HCT116 (cell line): ENCODE measurements at regions not wholly inside any gene's neighbourhood (a gene's known extent, or its start where the extent isn't known, plus 50 kb on each side); places are given as distances from the start of the nearest gene placed in this dataset.

Experiments
- ATAC-seq: fragments of 200-7000 bp; cut with Tn5 transposase; 2 replicates; pipeline ENCODE4 v1.9.1; 2020; ENCODE audit warnings: mild to moderate bottlenecking, moderate library complexity
- BruUV-seq: library from RNA; stranded (reverse); fragments of 400-500 nt; replicated peaks from 2 replicates; lab custom pipeline; 2021; lab: Mats Ljungman, UMichigan
- CTCF ChIA-PET: fragments of 300-600 bp; sonication (Branson Sonifier 250); formaldehyde crosslinking; loops from one replicate; lab custom pipeline; 2021; ENCODE audit warnings: antibody characterized with exemption; lab: Charles Lee
- POLR2A ChIA-PET: fragments of 300-600, 350-600 bp; sonication (Branson Sonifier 250); formaldehyde crosslinking; loops from one replicate; lab custom pipeline; 2021; ENCODE audit warnings: antibody characterized with exemption; lab: Charles Lee
- RAD21 ChIA-PET, 2 experiments: fragments of 300-600 bp; sonication (Branson Sonifier 250); formaldehyde crosslinking; loops; one replicate each; lab custom pipeline; 2023; ENCODE audit warnings: low total read pairs in 2 of 2; ENCODE audit not compliant: uncharacterized antibody in 2 of 2, unreplicated experiment in 2 of 2, low non-redundant PET in 1 of 2; lab: Charles Lee
- DNase-seq: peaks from one replicate; pipeline ENCODE4 v3.0.0-alpha.2; 2010; ENCODE audit warnings: low read depth, low spot score
- H2AFZ ChIP-seq: fragments of 200-600 bp; shearing (Covaris generic), sonication (generic); 2 replicates; pipeline ENCODE4 v1.6.1; 2017; ENCODE audit warnings: low read depth, mixed run types, mixed read lengths, antibody characterized with exemption, low read length; ENCODE audit not compliant: poor library complexity, severe bottlenecking
- H3K27ac ChIP-seq: 2 replicates; pipeline ENCODE4 v1.5.1; 2012; ENCODE audit warnings: low read depth, low read length
- H3K27me3 ChIP-seq: fragments of 200-600 bp; sonication (generic); 2 replicates; pipeline ENCODE4 v1.6.1; 2016; ENCODE audit warnings: mixed run types, low read length, mixed read lengths; ENCODE audit not compliant: insufficient read depth
- H3K36me3 ChIP-seq, 2 experiments: fragments of 200-500 bp in 1 of 2; fragments of 200-600 bp in 1 of 2; sonication (Bioruptor generic) in 1 of 2; sonication (generic) in 1 of 2; 2 replicates each; pipeline versions ENCODE4 v1.5.1 to v1.6.1; 2014 to 2016; ENCODE audit warnings: low read length in 2 of 2, inconsistent platforms in 1 of 2, mixed read lengths in 1 of 2, mixed run types in 1 of 2; ENCODE audit not compliant: insufficient read depth in 2 of 2, control insufficient read depth in 1 of 2
- H3K4me1 ChIP-seq, 2 experiments: fragments of 200-600 bp in 1 of 2; sonication (generic) in 1 of 2; 2 replicates each; pipeline versions ENCODE4 v1.5.1 to v1.6.1; 2012 to 2017; ENCODE audit warnings: low read length in 2 of 2, inconsistent platforms in 1 of 2, mild to moderate bottlenecking in 1 of 2, mixed read lengths in 1 of 2, mixed run types in 1 of 2, moderate library complexity in 1 of 2; ENCODE audit not compliant: insufficient read depth in 2 of 2, control insufficient read depth in 1 of 2
- H3K4me2 ChIP-seq: fragments of 200-600 bp; sonication (generic); 2 replicates; pipeline ENCODE4 v1.6.1; 2017; ENCODE audit warnings: mixed run types, low read length, mixed read lengths
- H3K4me3 ChIP-seq, 2 experiments: fragments of 200-600 bp in 1 of 2; sonication (generic) in 1 of 2; replicated peaks in 1 of 2; 2 replicates each; pipeline ENCODE4 v1.5.1; 2011 to 2016; ENCODE audit warnings: low read length in 2 of 2, control low read depth in 1 of 2, low read depth in 1 of 2, mild to moderate bottlenecking in 1 of 2, mixed read lengths in 1 of 2, mixed run types in 1 of 2
- H3K79me2 ChIP-seq: fragments of 200-600 bp; sonication (generic); 2 replicates; pipeline ENCODE4 v1.6.1; 2017; ENCODE audit warnings: mild to moderate bottlenecking, mixed run types, low read length, moderate library complexity, mixed read lengths; ENCODE audit not compliant: insufficient read depth
- H3K9ac ChIP-seq: fragments of 200-600 bp; sonication (generic); 2 replicates; pipeline ENCODE4 v1.6.1; 2016; ENCODE audit warnings: low read length, mixed read lengths
- H3K9me2 ChIP-seq: fragments of 200-600 bp; sonication (generic), shearing (Covaris generic); 2 replicates; pipeline ENCODE4 v1.6.1; 2017; ENCODE audit warnings: mixed run types, mild to moderate bottlenecking, moderate library complexity; ENCODE audit not compliant: insufficient read depth
- H3K9me3 ChIP-seq, 2 experiments: fragments of 200-500 bp in 1 of 2; fragments of 200-600 bp in 1 of 2; sonication (Bioruptor generic) in 1 of 2; sonication (generic) in 1 of 2; 2 replicates each; pipeline ENCODE4 v1.6.1; 2014 to 2017; ENCODE audit warnings: low read length in 2 of 2, mixed read lengths in 2 of 2, inconsistent platforms in 1 of 2, low read depth in 1 of 2, mild to moderate bottlenecking in 1 of 2, mixed run types in 1 of 2, moderate library complexity in 1 of 2; ENCODE audit not compliant: control insufficient read depth in 1 of 2, insufficient read depth in 1 of 2
- H4K20me1 ChIP-seq: fragments of 200-600 bp; sonication (generic), shearing (Covaris generic); 2 replicates; pipeline ENCODE4 v1.6.1; 2017; ENCODE audit warnings: mixed run types, mild to moderate bottlenecking, moderate library complexity; ENCODE audit not compliant: insufficient read depth
- CEBPB ChIP-seq: IDR thresholded peaks from 2 replicates; pipeline ENCODE4 v1.6.1; 2012; ENCODE audit warnings: low read depth
- CTCF ChIP-seq, 3 experiments: fragments of 200-600 bp in 1 of 3; sonication (generic) in 1 of 3; IDR thresholded peaks in 2 of 3; conservative IDR thresholded peaks in 1 of 3; 2 replicates each; pipeline ENCODE4 v1.5.1; 2012 to 2017; ENCODE audit warnings: low read depth in 2 of 3, low read length in 2 of 3, antibody characterized with exemption in 1 of 3, borderline replicate concordance in 1 of 3, control low read depth in 1 of 3, mild to moderate bottlenecking in 1 of 3, mixed read lengths in 1 of 3, mixed run types in 1 of 3, moderate library complexity in 1 of 3; ENCODE audit not compliant: insufficient read depth in 1 of 3
- EZH2phosphoT487 ChIP-seq: fragments of 200-600 bp; IDR thresholded peaks from 2 replicates; pipeline ENCODE4 v1.6.1; 2018; ENCODE audit warnings: antibody characterized with exemption, borderline replicate concordance
- POLR2AphosphoS5 ChIP-seq: IDR thresholded peaks from 2 replicates; pipeline ENCODE4 v1.6.1; 2011; ENCODE audit warnings: mild to moderate bottlenecking, low read depth, low read length, moderate library complexity
- RAD21 ChIP-seq: IDR thresholded peaks from 2 replicates; pipeline ENCODE4 v1.6.1; 2012; ENCODE audit warnings: low read depth, mild to moderate bottlenecking
- SRF ChIP-seq: IDR thresholded peaks from 2 replicates; pipeline ENCODE4 v1.6.1; 2012; ENCODE audit warnings: low read depth
- YY1 ChIP-seq: IDR thresholded peaks from 2 replicates; pipeline ENCODE4 v1.6.1; 2011; ENCODE audit warnings: low read length, low read depth, moderate library complexity, mild to moderate bottlenecking; ENCODE audit not compliant: insufficient replicate concordance; ENCODE audit errors: extremely low read depth
- ZBTB33 ChIP-seq: IDR thresholded peaks from 2 replicates; pipeline ENCODE4 v1.6.1; 2011; ENCODE audit warnings: mild to moderate bottlenecking, low read length, moderate library complexity; ENCODE audit not compliant: insufficient replicate concordance; ENCODE audit errors: extremely low read depth
- ZFX ChIP-seq: fragments of 450-650 bp; IDR thresholded peaks from 2 replicates; pipeline ENCODE4 v1.6.1; 2017
- ZNF274 ChIP-seq: fragments of 200-500 bp; sonication (Bioruptor generic); IDR thresholded peaks from 2 replicates; pipeline ENCODE4 v1.6.1; 2014; ENCODE audit warnings: mild to moderate bottlenecking, low read depth, low read length, inconsistent platforms
- intact Hi-C: fragments of 100-400 bp; cut with micrococcal nuclease; formaldehyde crosslinking; loops from 2 replicates; pipeline ENCODE4 v1.10.0; 2022
- TF ChIP-seq, protein P1 (sequence below): IDR thresholded peaks from 2 replicates; pipeline ENCODE4 v1.6.1; 2012; ENCODE audit warnings: low read depth

GRCh38 chr2:88331239-88331638 is 121.3 kb downstream of the FOXI3 start:
- Histone ChIP-seq H3K4me2 (no peak overlapping the region), H3K79me2 (no peaks in the 10 kb centered on the region), H3K9me3 (no peaks in the 10 kb centered on the region), H3K36me3 (no peaks in the 10 kb centered on the region), H3K4me3 (no peak overlapping the region), H2AFZ (no peak overlapping the region), H3K4me1 (peaks cover 14 to 19% of the 10 kb centered on the region in 2 experiments), H4K20me1 (no peaks in the 10 kb centered on the region), H3K9me2 (no peaks in the 10 kb centered on the region), H3K27ac (no peak overlapping the region), H3K9ac (no peak overlapping the region), H3K27me3 (peaks cover 59% of the 10 kb centered on the region)
- ATAC-seq (no peak), DNase-seq (no peak)
- CTCF ChIA-PET: no interaction called here
- intact Hi-C loops: no loop called here
- TF ChIP-seq ZFX (no peak), ZBTB33 (no peak), SRF (no peak), ZNF274 (no peak), EZH2phosphoT487 (no peak), POLR2AphosphoS5 (no peak), RAD21 (no peak), CTCF (IDR thresholded peaks at IDR 0.05 in 2 of 3, conservative IDR thresholded peaks at IDR 0.05 in 1 of 3; ENCODE audit: borderline replicate concordance in 1 of 3, insufficient read depth in 1 of 3, low read depth in 2 of 3, low read length in 2 of 3) (no peak), CEBPB (no peak), YY1 (no peak)
- TF ChIP-seq, protein P1, sequence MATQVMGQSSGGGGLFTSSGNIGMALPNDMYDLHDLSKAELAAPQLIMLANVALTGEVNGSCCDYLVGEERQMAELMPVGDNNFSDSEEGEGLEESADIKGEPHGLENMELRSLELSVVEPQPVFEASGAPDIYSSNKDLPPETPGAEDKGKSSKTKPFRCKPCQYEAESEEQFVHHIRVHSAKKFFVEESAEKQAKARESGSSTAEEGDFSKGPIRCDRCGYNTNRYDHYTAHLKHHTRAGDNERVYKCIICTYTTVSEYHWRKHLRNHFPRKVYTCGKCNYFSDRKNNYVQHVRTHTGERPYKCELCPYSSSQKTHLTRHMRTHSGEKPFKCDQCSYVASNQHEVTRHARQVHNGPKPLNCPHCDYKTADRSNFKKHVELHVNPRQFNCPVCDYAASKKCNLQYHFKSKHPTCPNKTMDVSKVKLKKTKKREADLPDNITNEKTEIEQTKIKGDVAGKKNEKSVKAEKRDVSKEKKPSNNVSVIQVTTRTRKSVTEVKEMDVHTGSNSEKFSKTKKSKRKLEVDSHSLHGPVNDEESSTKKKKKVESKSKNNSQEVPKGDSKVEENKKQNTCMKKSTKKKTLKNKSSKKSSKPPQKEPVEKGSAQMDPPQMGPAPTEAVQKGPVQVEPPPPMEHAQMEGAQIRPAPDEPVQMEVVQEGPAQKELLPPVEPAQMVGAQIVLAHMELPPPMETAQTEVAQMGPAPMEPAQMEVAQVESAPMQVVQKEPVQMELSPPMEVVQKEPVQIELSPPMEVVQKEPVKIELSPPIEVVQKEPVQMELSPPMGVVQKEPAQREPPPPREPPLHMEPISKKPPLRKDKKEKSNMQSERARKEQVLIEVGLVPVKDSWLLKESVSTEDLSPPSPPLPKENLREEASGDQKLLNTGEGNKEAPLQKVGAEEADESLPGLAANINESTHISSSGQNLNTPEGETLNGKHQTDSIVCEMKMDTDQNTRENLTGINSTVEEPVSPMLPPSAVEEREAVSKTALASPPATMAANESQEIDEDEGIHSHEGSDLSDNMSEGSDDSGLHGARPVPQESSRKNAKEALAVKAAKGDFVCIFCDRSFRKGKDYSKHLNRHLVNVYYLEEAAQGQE: no peak
- RAD21 ChIA-PET: no interaction called here
- POLR2A ChIA-PET: no interaction called here
- BruUV-seq: no TSS peak
